ENCODE measurements at regions not wholly inside any gene's neighbourhood (a gene's known extent, or its start where the extent isn't known, plus 50 kb on each side); places are given as distances from the start of the nearest gene placed in this dataset.
"Not testable (repeated sequence)": the region's sequence is repeated elsewhere in the genome, so short reads cannot be mapped to it uniquely, and the experiment has no call there.

- not testable (repeated sequence) for H3K4me3 ChIP-seq (ENCODE audit: insufficient read depth in 1 of 2, low read depth in 1 of 2, low read length in 2 of 2); H3K18ac ChIP-seq (ENCODE audit: low read depth in 1 of 2, low read length in 2 of 2); H3K4ac ChIP-seq (ENCODE audit: low read depth in 1 of 2, low read length in 2 of 2); H2AFZ ChIP-seq (ENCODE audit: low read depth, low read length); H3K4me1 ChIP-seq (ENCODE audit: control insufficient read depth, insufficient read depth, low read depth, low read length); H3K14ac ChIP-seq (ENCODE audit: low read length in 2 of 2); H4K8ac ChIP-seq (ENCODE audit: low read length); H3K9me3 ChIP-seq (ENCODE audit: control insufficient read depth, low read length); H3K27me3 ChIP-seq (ENCODE audit: control insufficient read depth in 1 of 2, insufficient read depth in 1 of 2, low read length in 2 of 2); DNase-seq; H2BK15ac ChIP-seq (ENCODE audit: low read depth, poor library complexity, severe bottlenecking); H3K36me3 ChIP-seq (ENCODE audit: control insufficient read depth in 1 of 2, insufficient read depth in 2 of 2, low read depth in 1 of 2, low read length in 2 of 2); H3K27ac ChIP-seq (ENCODE audit: low read length, poor library complexity, severe bottlenecking); H2BK12ac ChIP-seq (ENCODE audit: low read length in 2 of 2); H3K9ac ChIP-seq (ENCODE audit: low read length); H2BK5ac ChIP-seq (ENCODE audit: low read depth, low read length, poor library complexity, severe bottlenecking); H3K4me2 ChIP-seq (ENCODE audit: low read length, poor library complexity, severe bottlenecking); H3K79me1 ChIP-seq (replicated peaks; ENCODE audit: low read length, poor library complexity, severe bottlenecking); H2BK120ac ChIP-seq (ENCODE audit: low read depth, low read length); H2AK5ac ChIP-seq (ENCODE audit: low read length, severe bottlenecking); H3K23ac ChIP-seq (ENCODE audit: low read length in 2 of 2); H4K91ac ChIP-seq (ENCODE audit: low read length)
- WGBS = no CpG with 5 or more reads among the region's 24 CpGs
These were observed 82.3 kb upstream of the FCGR1A start for GRCh38 chr1:149700220-149700619.

GRCh38 chr1:149700677-149701567 lies 81.6 kb upstream of the FCGR1A start:
- H3K36me3 ChIP-seq (ENCODE audit: control insufficient read depth in 1 of 2, insufficient read depth in 2 of 2, low read depth in 1 of 2, low read length in 2 of 2); H4K91ac ChIP-seq (ENCODE audit: low read length); H2BK12ac ChIP-seq (ENCODE audit: low read length in 2 of 2); H3K4me3 ChIP-seq (ENCODE audit: insufficient read depth in 1 of 2, low read depth in 1 of 2, low read length in 2 of 2); H3K4ac ChIP-seq (ENCODE audit: low read depth in 1 of 2, low read length in 2 of 2); H3K18ac ChIP-seq (ENCODE audit: low read depth in 1 of 2, low read length in 2 of 2); H2BK120ac ChIP-seq (ENCODE audit: low read depth, low read length); H3K27me3 ChIP-seq (ENCODE audit: control insufficient read depth in 1 of 2, insufficient read depth in 1 of 2, low read length in 2 of 2); H2BK5ac ChIP-seq (ENCODE audit: low read depth, low read length, poor library complexity, severe bottlenecking); H3K9ac ChIP-seq (ENCODE audit: low read length); H3K23ac ChIP-seq (ENCODE audit: low read length in 2 of 2); H2AK5ac ChIP-seq (ENCODE audit: low read length, severe bottlenecking); H3K79me1 ChIP-seq (replicated peaks; ENCODE audit: low read length, poor library complexity, severe bottlenecking); H3K14ac ChIP-seq (ENCODE audit: low read length in 2 of 2); H3K4me2 ChIP-seq (ENCODE audit: low read length, poor library complexity, severe bottlenecking); DNase-seq; H2AFZ ChIP-seq (ENCODE audit: low read depth, low read length); H2BK15ac ChIP-seq (ENCODE audit: low read depth, poor library complexity, severe bottlenecking); H3K4me1 ChIP-seq (ENCODE audit: control insufficient read depth, insufficient read depth, low read depth, low read length); H4K8ac ChIP-seq (ENCODE audit: low read length); H3K27ac ChIP-seq (ENCODE audit: low read length, poor library complexity, severe bottlenecking); H3K9me3 ChIP-seq (ENCODE audit: control insufficient read depth, low read length): not testable (repeated sequence)
- no CpG with 5 or more reads among the region's 58 CpGs for WGBS

GRCh38 chr1:149708192-149708853 lies 74.2 kb upstream of the FCGR1A start:
- not testable (repeated sequence) for H2BK12ac ChIP-seq (ENCODE audit: low read length in 2 of 2); H3K18ac ChIP-seq (ENCODE audit: low read depth in 1 of 2, low read length in 2 of 2); H4K8ac ChIP-seq (ENCODE audit: low read length); H4K91ac ChIP-seq (ENCODE audit: low read length); H3K9ac ChIP-seq (ENCODE audit: low read length); H2AK5ac ChIP-seq (ENCODE audit: low read length, severe bottlenecking); H3K27me3 ChIP-seq (ENCODE audit: control insufficient read depth in 1 of 2, insufficient read depth in 1 of 2, low read length in 2 of 2); H2AFZ ChIP-seq (ENCODE audit: low read depth, low read length); H3K14ac ChIP-seq (ENCODE audit: low read length in 2 of 2); H3K4me2 ChIP-seq (ENCODE audit: low read length, poor library complexity, severe bottlenecking); H3K79me1 ChIP-seq (replicated peaks; ENCODE audit: low read length, poor library complexity, severe bottlenecking); H2BK15ac ChIP-seq (ENCODE audit: low read depth, poor library complexity, severe bottlenecking); H3K4me1 ChIP-seq (ENCODE audit: control insufficient read depth, insufficient read depth, low read depth, low read length); H3K23ac ChIP-seq (ENCODE audit: low read length in 2 of 2); H3K4me3 ChIP-seq (ENCODE audit: insufficient read depth in 1 of 2, low read depth in 1 of 2, low read length in 2 of 2); H3K4ac ChIP-seq (ENCODE audit: low read depth in 1 of 2, low read length in 2 of 2); H2BK5ac ChIP-seq (ENCODE audit: low read depth, low read length, poor library complexity, severe bottlenecking); H3K9me3 ChIP-seq (ENCODE audit: control insufficient read depth, low read length); H3K27ac ChIP-seq (ENCODE audit: low read length, poor library complexity, severe bottlenecking); H3K36me3 ChIP-seq (ENCODE audit: control insufficient read depth in 1 of 2, insufficient read depth in 2 of 2, low read depth in 1 of 2, low read length in 2 of 2); H2BK120ac ChIP-seq (ENCODE audit: low read depth, low read length)
- DNase-seq = peak; percentile 85
- WGBS = 0% methylated on average over 4 of the region's 22 CpGs

GRCh38 chr1:149711651-149712050 lies 70.8 kb upstream of the FCGR1A start:
- H3K4me2 ChIP-seq (ENCODE audit: low read length, poor library complexity, severe bottlenecking); H2BK15ac ChIP-seq (ENCODE audit: low read depth, poor library complexity, severe bottlenecking); H2BK5ac ChIP-seq (ENCODE audit: low read depth, low read length, poor library complexity, severe bottlenecking); H4K91ac ChIP-seq (ENCODE audit: low read length); H3K27me3 ChIP-seq (ENCODE audit: control insufficient read depth in 1 of 2, insufficient read depth in 1 of 2, low read length in 2 of 2); H3K9ac ChIP-seq (ENCODE audit: low read length); H2AK5ac ChIP-seq (ENCODE audit: low read length, severe bottlenecking); H3K36me3 ChIP-seq (ENCODE audit: control insufficient read depth in 1 of 2, insufficient read depth in 2 of 2, low read depth in 1 of 2, low read length in 2 of 2); H3K4me3 ChIP-seq (ENCODE audit: insufficient read depth in 1 of 2, low read depth in 1 of 2, low read length in 2 of 2); DNase-seq; H3K4me1 ChIP-seq (ENCODE audit: control insufficient read depth, insufficient read depth, low read depth, low read length); H2BK12ac ChIP-seq (ENCODE audit: low read length in 2 of 2); H3K9me3 ChIP-seq (ENCODE audit: control insufficient read depth, low read length); H3K14ac ChIP-seq (ENCODE audit: low read length in 2 of 2); H3K27ac ChIP-seq (ENCODE audit: low read length, poor library complexity, severe bottlenecking); H3K79me1 ChIP-seq (replicated peaks; ENCODE audit: low read length, poor library complexity, severe bottlenecking); H4K8ac ChIP-seq (ENCODE audit: low read length); H3K18ac ChIP-seq (ENCODE audit: low read depth in 1 of 2, low read length in 2 of 2); H2BK120ac ChIP-seq (ENCODE audit: low read depth, low read length); H3K4ac ChIP-seq (ENCODE audit: low read depth in 1 of 2, low read length in 2 of 2); H2AFZ ChIP-seq (ENCODE audit: low read depth, low read length); H3K23ac ChIP-seq (ENCODE audit: low read length in 2 of 2): not testable (repeated sequence)
- WGBS = no CpG with 5 or more reads among the region's 12 CpGs

Data from mesenchymal stem cell (in vitro differentiated cells and primary cell).